HG03520 (cell line): ENCODE measurements at regions not wholly inside any gene's neighbourhood (a gene's known extent, or its start where the extent isn't known, plus 50 kb on each side); places are given as distances from the start of the nearest gene placed in this dataset.
"Not testable (repeated sequence)": the region's sequence is repeated elsewhere in the genome, so short reads cannot be mapped to it uniquely, and the experiment has no call there.

Source experiments
- ATAC-seq: cut with Tn5 transposase; IDR thresholded peaks from one replicate; pipeline ENCODE4 v1.9.1; 2021; ENCODE audit warnings: mild to moderate bottlenecking, moderate library complexity; ENCODE audit not compliant: unreplicated experiment

GRCh38 chr19:28609091-28609755 lies 603.7 kb downstream of the UQCRFS1 start:
- no peak for ATAC-seq

GRCh38 chr19:28608292-28608691 lies 604.7 kb downstream of the UQCRFS1 start:
- ATAC-seq = no peak

GRCh38 chr19:28607066-28607583 lies 605.8 kb downstream of the UQCRFS1 start:
- no peak for ATAC-seq

GRCh38 chr19:28606269-28607032 lies 606.5 kb downstream of the UQCRFS1 start:
- no peak for ATAC-seq

- ATAC-seq = no peak
These were observed 607.3 kb downstream of the UQCRFS1 start for GRCh38 chr19:28605501-28606268.

- no peak for ATAC-seq
These were observed 609.5 kb downstream of the UQCRFS1 start for GRCh38 chr19:28603453-28603852.

- no peak for ATAC-seq
These were observed 610.2 kb downstream of the UQCRFS1 start for GRCh38 chr19:28602675-28603298.

- no peak for ATAC-seq
These were observed 611.1 kb downstream of the UQCRFS1 start for GRCh38 chr19:28601723-28602440.

GRCh38 chr19:28598861-28599260 lies 614.1 kb downstream of the UQCRFS1 start:
- no peak for ATAC-seq

- ATAC-seq = no peak
These were observed 616.3 kb downstream of the UQCRFS1 start for GRCh38 chr19:28596561-28597071.

- no peak for ATAC-seq
These were observed 617.0 kb downstream of the UQCRFS1 start for GRCh38 chr19:28595722-28596480.

- ATAC-seq = no peak
These were observed 618.2 kb downstream of the UQCRFS1 start for GRCh38 chr19:28594737-28595136.

GRCh38 chr19:28589991-28590411 lies 623.0 kb downstream of the UQCRFS1 start:
- ATAC-seq = not testable (repeated sequence)

GRCh38 chr19:28586474-28586873 lies 626.5 kb downstream of the UQCRFS1 start:
- ATAC-seq = no peak

- ATAC-seq = no peak
These were observed 627.2 kb downstream of the UQCRFS1 start for GRCh38 chr19:28585796-28586195.

- no peak for ATAC-seq
These were observed 629.2 kb downstream of the UQCRFS1 start for GRCh38 chr19:28583713-28584112.

GRCh38 chr19:28583242-28583641 lies 629.7 kb downstream of the UQCRFS1 start:
- ATAC-seq = no peak

- no peak for ATAC-seq
These were observed 630.2 kb downstream of the UQCRFS1 start for GRCh38 chr19:28582796-28583195.

GRCh38 chr19:28582344-28582743 lies 630.6 kb downstream of the UQCRFS1 start:
- no peak for ATAC-seq

- ATAC-seq = no peak
These were observed 631.5 kb downstream of the UQCRFS1 start for GRCh38 chr19:28581468-28581770.
